Uterus (tissue), 3 donors: ENCODE measurements at regions not wholly inside any gene's neighbourhood (a gene's known extent, or its start where the extent isn't known, plus 50 kb on each side); places are given as distances from the start of the nearest gene placed in this dataset.

Source experiments
- DNase-seq, 2 donors: peaks; one replicate each; pipeline ENCODE4 v3.0.0-alpha.2; 2019 to 2020
- H3K27ac ChIP-seq, 2 donors: fragments of 200-600 bp; sonication (generic); 1 replicate in 1 of 2; 2 replicates in 1 of 2; pipeline ENCODE4 v1.5.1; 2016 to 2018
- H3K27me3 ChIP-seq, 2 donors: fragments of 200-600 bp; sonication (generic); one replicate each; pipeline ENCODE4 v1.5.1; 2018 to 2019; ENCODE audit warnings: control low read depth in 1 of 2
- H3K36me3 ChIP-seq, 2 donors: fragments of 200-600 bp; sonication (generic); one replicate each; pipeline ENCODE4 v1.5.1; 2019; ENCODE audit warnings: control low read depth in 1 of 2
- H3K4me1 ChIP-seq, 2 donors: fragments of 200-600 bp; sonication (generic); one replicate each; pipeline ENCODE4 v1.5.1; 2018 to 2019; ENCODE audit warnings: control low read depth in 1 of 2
- H3K4me3 ChIP-seq, 2 donors: fragments of 200-600 bp; sonication (generic); 1 replicate in 1 of 2; 2 replicates in 1 of 2; pipeline ENCODE4 v1.5.1; 2018 to 2019; ENCODE audit warnings: mild to moderate bottlenecking in 1 of 2
- H3K9me3 ChIP-seq, 2 donors: fragments of 200-600 bp; sonication (generic); one replicate each; pipeline ENCODE4 v1.5.1; 2019; ENCODE audit warnings: control low read depth in 1 of 2
- CTCF ChIP-seq, 4 experiments: fragments of 200-600 bp in 2 of 4; fragments of 450-650 bp in 2 of 4; sonication (generic) in 2 of 4; IDR thresholded peaks; one replicate each; pipeline ENCODE4 v1.5.1; 2016 to 2019; ENCODE audit warnings: antibody characterized with exemption in 4 of 4, mild to moderate bottlenecking in 2 of 4, moderate library complexity in 1 of 4
- POLR2A ChIP-seq, 2 donors: fragments of 450-650 bp; IDR thresholded peaks; one replicate each; pipeline ENCODE4 v1.6.1; 2016; ENCODE audit warnings: antibody characterized with exemption in 2 of 2, mild to moderate bottlenecking in 1 of 2, moderate library complexity in 1 of 2
- intact Hi-C: fragments of 100-400 bp; cut with DNase I; formaldehyde crosslinking; loops from one replicate; pipeline ENCODE4 v1.15.1; 2023; ENCODE audit warnings: low total_unique reads
- donor health status: DM: yes; HTN: yes; CAD: no.

DNA sequence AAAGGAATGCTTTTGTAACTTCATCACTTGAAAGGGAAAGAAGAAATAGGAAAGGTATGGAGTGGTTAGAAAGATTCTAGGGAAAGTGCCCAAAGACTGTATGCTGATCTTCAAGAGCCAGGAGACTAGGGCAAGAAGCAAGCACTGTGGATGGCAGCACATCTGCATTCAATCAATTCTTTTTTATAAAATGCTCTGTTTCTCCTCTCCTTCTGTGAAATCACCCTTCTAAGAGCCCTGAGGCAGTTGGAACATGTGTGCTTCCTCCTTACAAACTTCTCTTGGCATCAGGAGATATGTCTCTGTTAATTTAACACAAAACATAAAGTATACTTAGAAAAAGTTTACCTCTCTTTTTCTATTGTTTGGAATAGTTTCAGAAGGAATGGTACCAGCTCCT lies 1162.2 kb upstream of the GJE1 start:
- no peak overlapping the region for H3K4me3 ChIP-seq
- TF ChIP-seq POLR2A (IDR thresholded peaks at IDR 0.05) (no peak), CTCF (IDR thresholded peaks at IDR 0.05) (no peak)
- H3K27ac ChIP-seq, result no peak overlapping the region
- no peaks in the 10 kb centered on the region for H3K9me3 ChIP-seq
- no peaks in the 10 kb centered on the region for H3K4me1 ChIP-seq
- intact Hi-C loops, result no loop called here
- H3K36me3 ChIP-seq, result no peaks in the 10 kb centered on the region
- H3K27me3 ChIP-seq, result no peaks in the 10 kb centered on the region
- DNase-seq, result no peak

DNA sequence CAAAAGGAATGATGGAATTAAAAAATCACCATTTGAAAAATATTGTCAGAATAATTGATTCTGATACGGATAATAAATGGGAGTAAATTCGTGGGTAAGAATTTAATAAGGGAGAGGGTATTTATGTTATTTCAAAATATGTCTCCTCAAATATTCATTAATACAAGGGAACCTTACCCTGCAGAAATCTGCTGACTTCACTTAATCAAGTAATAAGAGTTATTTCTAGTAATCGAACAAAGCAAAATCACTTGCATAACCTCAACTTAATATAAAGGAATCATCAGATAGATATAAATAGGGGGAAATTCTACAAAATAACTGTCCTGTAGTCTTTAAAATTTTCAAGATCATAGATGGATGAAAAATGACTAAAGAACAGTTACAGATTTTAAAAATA lies 1164.7 kb upstream of the GJE1 start:
- intact Hi-C loops, result no loop called here
- no peak for DNase-seq
- H3K27me3 ChIP-seq, result no peaks in the 10 kb centered on the region
- H3K27ac ChIP-seq, result no peak overlapping the region
- no peaks in the 10 kb centered on the region for H3K36me3 ChIP-seq
- no peaks in the 10 kb centered on the region for H3K9me3 ChIP-seq
- H3K4me1 ChIP-seq, result no peaks in the 10 kb centered on the region
- TF ChIP-seq CTCF (IDR thresholded peaks at IDR 0.05) (no peak), POLR2A (IDR thresholded peaks at IDR 0.05) (no peak)
- no peak overlapping the region for H3K4me3 ChIP-seq

DNA sequence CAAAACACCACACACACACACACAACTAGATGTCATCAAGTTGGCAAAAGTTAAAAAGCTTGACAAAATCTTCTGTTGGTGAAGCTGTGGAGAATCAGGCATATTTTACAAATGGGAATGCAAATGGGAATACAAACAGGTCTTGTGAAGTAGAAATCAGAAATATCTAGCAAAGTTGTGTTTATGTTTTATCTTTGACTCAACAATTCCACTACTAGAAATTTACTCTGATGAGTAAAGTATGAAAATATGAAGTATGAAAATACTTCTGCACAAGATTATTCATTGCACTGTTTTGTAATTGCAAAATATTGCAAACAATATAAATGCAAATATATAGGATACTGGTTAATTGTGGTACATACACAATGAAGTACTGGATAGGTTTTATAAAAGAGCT lies 1166.0 kb upstream of the GJE1 start:
- Histone ChIP-seq H3K27ac (no peak overlapping the region), H3K4me1 (no peaks in the 10 kb centered on the region), H3K4me3 (no peak overlapping the region), H3K27me3 (no peaks in the 10 kb centered on the region), H3K9me3 (no peaks in the 10 kb centered on the region), H3K36me3 (no peaks in the 10 kb centered on the region)
- intact Hi-C loops, result no loop called here
- no peak for TF ChIP-seq POLR2A (IDR thresholded peaks at IDR 0.05)
- no peak for TF ChIP-seq CTCF (IDR thresholded peaks at IDR 0.05)
- DNase-seq, result no peak

DNA sequence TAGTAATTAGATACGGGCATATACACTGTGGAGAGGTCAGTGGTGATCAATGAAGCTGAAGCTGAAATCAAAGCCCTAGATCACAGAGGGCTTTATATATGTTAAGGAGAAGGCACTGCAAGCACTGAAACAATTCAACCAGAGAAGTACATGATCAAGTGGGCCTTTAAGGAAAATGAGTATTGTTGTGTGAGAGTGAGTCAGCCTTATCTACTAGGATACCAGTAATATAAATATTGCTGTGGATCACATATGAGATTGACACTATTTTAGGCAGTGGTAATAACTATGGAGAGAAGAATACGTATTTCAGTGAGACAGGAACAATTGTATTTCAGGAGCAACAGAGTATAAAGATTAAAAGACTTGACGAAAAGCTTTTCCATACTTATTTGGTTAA lies 1172.2 kb upstream of the GJE1 start:
- DNase-seq, result no peak
- TF ChIP-seq CTCF (IDR thresholded peaks at IDR 0.05) (no peak), POLR2A (IDR thresholded peaks at IDR 0.05) (no peak)
- H3K4me3 ChIP-seq, result no peak overlapping the region
- H3K9me3 ChIP-seq, result no peaks in the 10 kb centered on the region
- no peaks in the 10 kb centered on the region for H3K27me3 ChIP-seq
- no peaks in the 10 kb centered on the region for H3K4me1 ChIP-seq
- no peak overlapping the region for H3K27ac ChIP-seq
- intact Hi-C loops, result no loop called here
- no peaks in the 10 kb centered on the region for H3K36me3 ChIP-seq

DNA sequence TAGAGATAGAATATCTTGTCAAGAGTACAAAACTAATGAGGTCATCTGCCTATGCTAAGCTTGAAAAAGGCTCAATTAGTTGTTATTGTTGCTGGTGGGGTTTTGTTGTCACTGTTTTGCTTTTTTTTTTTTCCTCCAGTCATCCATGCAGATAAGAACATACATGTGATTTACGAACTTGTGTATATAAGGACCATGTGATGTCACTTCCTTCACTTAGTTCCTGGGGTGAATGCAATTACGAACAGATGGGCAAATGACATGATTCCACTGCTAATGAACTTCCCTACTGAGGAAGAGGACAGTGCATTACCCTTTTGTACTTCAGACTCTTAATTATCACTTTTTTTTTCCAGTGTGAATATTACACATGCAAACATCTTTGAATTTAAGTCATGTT lies 1175.3 kb upstream of the GJE1 start:
- H3K4me1 ChIP-seq, result no peaks in the 10 kb centered on the region
- H3K4me3 ChIP-seq, result no peak overlapping the region
- no peak overlapping the region for H3K27ac ChIP-seq
- no peaks in the 10 kb centered on the region for H3K27me3 ChIP-seq
- intact Hi-C loops, result no loop called here
- no peaks in the 10 kb centered on the region for H3K9me3 ChIP-seq
- TF ChIP-seq POLR2A (IDR thresholded peaks at IDR 0.05), result no peak
- no peak for TF ChIP-seq CTCF (IDR thresholded peaks at IDR 0.05)
- no peaks in the 10 kb centered on the region for H3K36me3 ChIP-seq
- DNase-seq, result no peak
